DOHH2 (cell line): ENCODE measurements at regions not wholly inside any gene's neighbourhood (a gene's known extent, or its start where the extent isn't known, plus 50 kb on each side); places are given as distances from the start of the nearest gene placed in this dataset.
"Not testable (repeated sequence)": the region's sequence is repeated elsewhere in the genome, so short reads cannot be mapped to it uniquely, and the experiment has no call there.

Experiments
- EZH2phosphoT487 ChIP-seq: fragments of 200-600 bp; sonication (generic); IDR thresholded peaks from 2 replicates; pipeline ENCODE4 v1.6.1; 2017; ENCODE audit warnings: borderline replicate concordance, mild to moderate bottlenecking, antibody characterized with exemption, low read length, moderate library complexity, mixed read lengths
- TF ChIP-seq, protein P1 (sequence below): fragments of 200-600 bp; sonication (generic); IDR thresholded peaks from one replicate; pipeline ENCODE4 v1.5.1; 2014; ENCODE audit warnings: antibody characterized with exemption, mild to moderate bottlenecking, low read depth, low read length; ENCODE audit not compliant: poor library complexity, severe bottlenecking

GRCh38 chr14:41518030-41518429, 88.6 kb upstream of the LRFN5 start:
- TF ChIP-seq, protein P1, sequence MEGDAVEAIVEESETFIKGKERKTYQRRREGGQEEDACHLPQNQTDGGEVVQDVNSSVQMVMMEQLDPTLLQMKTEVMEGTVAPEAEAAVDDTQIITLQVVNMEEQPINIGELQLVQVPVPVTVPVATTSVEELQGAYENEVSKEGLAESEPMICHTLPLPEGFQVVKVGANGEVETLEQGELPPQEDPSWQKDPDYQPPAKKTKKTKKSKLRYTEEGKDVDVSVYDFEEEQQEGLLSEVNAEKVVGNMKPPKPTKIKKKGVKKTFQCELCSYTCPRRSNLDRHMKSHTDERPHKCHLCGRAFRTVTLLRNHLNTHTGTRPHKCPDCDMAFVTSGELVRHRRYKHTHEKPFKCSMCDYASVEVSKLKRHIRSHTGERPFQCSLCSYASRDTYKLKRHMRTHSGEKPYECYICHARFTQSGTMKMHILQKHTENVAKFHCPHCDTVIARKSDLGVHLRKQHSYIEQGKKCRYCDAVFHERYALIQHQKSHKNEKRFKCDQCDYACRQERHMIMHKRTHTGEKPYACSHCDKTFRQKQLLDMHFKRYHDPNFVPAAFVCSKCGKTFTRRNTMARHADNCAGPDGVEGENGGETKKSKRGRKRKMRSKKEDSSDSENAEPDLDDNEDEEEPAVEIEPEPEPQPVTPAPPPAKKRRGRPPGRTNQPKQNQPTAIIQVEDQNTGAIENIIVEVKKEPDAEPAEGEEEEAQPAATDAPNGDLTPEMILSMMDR, result not testable (repeated sequence)
- TF ChIP-seq EZH2phosphoT487, result not testable (repeated sequence)
